ENCODE measurements at regions not wholly inside any gene's neighbourhood (a gene's known extent, or its start where the extent isn't known, plus 50 kb on each side); places are given as distances from the start of the nearest gene placed in this dataset.

GRCh38 chr5:106163233-106163632 lies 1507.5 kb downstream of the EFNA5 start:
- intact Hi-C loops (cut with DNase I; ENCODE audit: low total_unique reads) = no loop called here
- no peaks in the 10 kb centered on the region for H3K4me1 ChIP-seq
- no peaks in the 10 kb centered on the region for H3K27me3 ChIP-seq
- DNase-seq = no peak
- 93 to 97% (median 94%) methylated on average over 12 of the region's 12 CpGs for WGBS, 5 donors
- H3K4me3 ChIP-seq = no peak overlapping the region
- TF ChIP-seq POLR2AphosphoS5 (IDR thresholded peaks at IDR 0.05) (no peak), POLR2A (IDR thresholded peaks at IDR 0.05) (no peak), EP300 (IDR thresholded peaks at IDR 0.05) (no peak), CTCF (IDR thresholded peaks at IDR 0.05) (no peak)
- no peak overlapping the region for H3K27ac ChIP-seq
- no peaks in the 10 kb centered on the region for H3K9me3 ChIP-seq
- H3K36me3 ChIP-seq = no peaks in the 10 kb centered on the region

GRCh38 chr5:106159616-106160015 lies 1511.1 kb downstream of the EFNA5 start:
- intact Hi-C loops (cut with DNase I; ENCODE audit: low total_unique reads) = no loop called here
- Histone ChIP-seq H3K4me1 (no peaks in the 10 kb centered on the region), H3K27me3 (no peaks in the 10 kb centered on the region), H3K27ac (no peak overlapping the region), H3K9me3 (peaks cover 0 to 4% (median under 1%) of the 10 kb centered on the region in 4 donors), H3K36me3 (no peaks in the 10 kb centered on the region), H3K4me3 (no peak overlapping the region)
- no peak for DNase-seq
- WGBS, 5 donors = 75 to 83% (median 79%) methylated on average over 2 of the region's 2 CpGs
- TF ChIP-seq POLR2A (IDR thresholded peaks at IDR 0.05) (no peak), EP300 (IDR thresholded peaks at IDR 0.05) (no peak), POLR2AphosphoS5 (IDR thresholded peaks at IDR 0.05) (no peak), CTCF (IDR thresholded peaks at IDR 0.05) (no peak)

- Histone ChIP-seq H3K36me3 (no peaks in the 10 kb centered on the region), H3K9me3 (peaks cover 0 to 9% (median 3%) of the 10 kb centered on the region in 4 donors), H3K27ac (no peak overlapping the region), H3K27me3 (no peaks in the 10 kb centered on the region), H3K4me1 (no peaks in the 10 kb centered on the region), H3K4me3 (no peak overlapping the region)
- DNase-seq = no peak
- intact Hi-C loops (cut with DNase I; ENCODE audit: low total_unique reads) = no loop called here
- TF ChIP-seq POLR2AphosphoS5 (IDR thresholded peaks at IDR 0.05) (no peak), CTCF (IDR thresholded peaks at IDR 0.05) (no peak)
- 94 to 99% (median 97%) methylated on average over 12 to 35 of the region's 35 CpGs for WGBS, 5 donors
Observed at GRCh38 chr5:106154280-106154716, 1516.4 kb downstream of the EFNA5 start.

GRCh38 chr5:106152569-106152968 lies 1518.2 kb downstream of the EFNA5 start:
- intact Hi-C loops (cut with DNase I; ENCODE audit: low total_unique reads) = no loop called here
- peaks cover 0 to 9% (median 3%) of the 10 kb centered on the region in 4 donors for H3K9me3 ChIP-seq
- WGBS, 5 donors = 86 to 95% (median 95%) methylated on average over 1 of the region's 1 CpG

More at GRCh38 chr5:106152569-106152968, 1518.2 kb downstream of the EFNA5 start:
- Histone ChIP-seq H3K27me3 (no peaks in the 10 kb centered on the region), H3K27ac (no peak overlapping the region), H3K4me3 (no peak overlapping the region), H3K4me1 (no peaks in the 10 kb centered on the region), H3K36me3 (no peaks in the 10 kb centered on the region)
- TF ChIP-seq CTCF (IDR thresholded peaks at IDR 0.05) = no peak
- no peak for TF ChIP-seq EP300 (IDR thresholded peaks at IDR 0.05)
- DNase-seq = no peak

Data from stomach (tissue), 8 donors.